Neural progenitor cell (in vitro differentiated cells): ENCODE measurements at regions not wholly inside any gene's neighbourhood (a gene's known extent, or its start where the extent isn't known, plus 50 kb on each side); places are given as distances from the start of the nearest gene placed in this dataset.
"Not testable (repeated sequence)": the region's sequence is repeated elsewhere in the genome, so short reads cannot be mapped to it uniquely, and the experiment has no call there.

Experiments used
- DNase-seq: peaks from one replicate; pipeline ENCODE4 v3.0.0-alpha.2; 2016; ENCODE audit warnings: low spot score
- H2AFZ ChIP-seq: fragments of 200-600 bp; sonication (generic); replicated peaks from 2 replicates; pipeline ENCODE4 v1.6.1; 2016; ENCODE audit warnings: antibody characterized with exemption
- H3F3A ChIP-seq: fragments of 200-600 bp; sonication (generic); 2 replicates; pipeline ENCODE4 v1.6.1; 2016; ENCODE audit warnings: antibody characterized with exemption, low read depth
- H3K27ac ChIP-seq: fragments of 200-600 bp; sonication (generic); 2 replicates; pipeline ENCODE4 v1.5.1; 2016; ENCODE audit warnings: mild to moderate bottlenecking
- H3K27me3 ChIP-seq: fragments of 200-600 bp; sonication (generic); 2 replicates; pipeline ENCODE4 v1.6.1; 2016; ENCODE audit warnings: mild to moderate bottlenecking, moderate library complexity
- H3K36me3 ChIP-seq: fragments of 200-600 bp; sonication (generic); 2 replicates; pipeline ENCODE4 v1.5.1; 2016
- H3K4me1 ChIP-seq: fragments of 200-600 bp; sonication (generic); 2 replicates; pipeline ENCODE4 v1.6.1; 2016; ENCODE audit warnings: mixed run types
- H3K4me2 ChIP-seq: fragments of 200-600 bp; sonication (generic); 2 replicates; pipeline ENCODE4 v1.6.1; 2016
- H3K4me3 ChIP-seq: fragments of 200-600 bp; sonication (generic); 2 replicates; pipeline ENCODE4 v1.5.1; 2016
- H3K79me2 ChIP-seq: fragments of 200-600 bp; sonication (generic); 2 replicates; pipeline ENCODE4 v1.6.1; 2016; ENCODE audit warnings: low read depth
- H3K9ac ChIP-seq: fragments of 200-600 bp; sonication (generic); 2 replicates; pipeline ENCODE4 v1.6.1; 2016
- H3K9me3 ChIP-seq: fragments of 200-600 bp; sonication (generic); 2 replicates; pipeline ENCODE4 v1.5.1; 2016; ENCODE audit warnings: low read depth
- H4K20me1 ChIP-seq: fragments of 200-600 bp; sonication (generic); 2 replicates; pipeline ENCODE4 v1.6.1; 2016; ENCODE audit warnings: low read depth
- H3K27ac Mint-ChIP-seq: 3 replicates; pipeline ENCODE4 v1.8.0; 2021; ENCODE audit warnings: mixed read lengths
- H3K27me3 Mint-ChIP-seq: 2 replicates; pipeline ENCODE4 v1.8.0; 2022; ENCODE audit warnings: low read depth, mild to moderate bottlenecking, inconsistent platforms, moderate library complexity, mixed read lengths; ENCODE audit not compliant: insufficient read depth
- H3K36me3 Mint-ChIP-seq: 3 replicates; pipeline ENCODE4 v1.8.0; 2021; ENCODE audit warnings: mixed read lengths
- H3K4me1 Mint-ChIP-seq: 3 replicates; pipeline ENCODE4 v1.8.0; 2021; ENCODE audit warnings: mixed read lengths
- H3K4me3 Mint-ChIP-seq: 3 replicates; pipeline ENCODE4 v1.8.0; 2021; ENCODE audit warnings: mild to moderate bottlenecking, moderate library complexity, mixed read lengths
- H3K9me3 Mint-ChIP-seq: 3 replicates; pipeline ENCODE4 v1.8.0; 2020; ENCODE audit warnings: mixed read lengths
- EZH2 ChIP-seq: fragments of 200-600 bp; sonication (generic); IDR thresholded peaks from 2 replicates; pipeline ENCODE4 v1.6.1; 2017; ENCODE audit warnings: antibody characterized with exemption, mild to moderate bottlenecking, moderate library complexity
- EZH2phosphoT487 ChIP-seq: fragments of 200-600 bp; sonication (generic); IDR thresholded peaks from 2 replicates; pipeline ENCODE4 v1.6.1; 2017; ENCODE audit warnings: antibody characterized with exemption
- TF ChIP-seq, protein P1 (sequence below): fragments of 200-600 bp; sonication (generic); IDR thresholded peaks from 2 replicates; pipeline ENCODE4 v1.5.1; 2017; ENCODE audit warnings: antibody characterized with exemption, mild to moderate bottlenecking

DNA sequence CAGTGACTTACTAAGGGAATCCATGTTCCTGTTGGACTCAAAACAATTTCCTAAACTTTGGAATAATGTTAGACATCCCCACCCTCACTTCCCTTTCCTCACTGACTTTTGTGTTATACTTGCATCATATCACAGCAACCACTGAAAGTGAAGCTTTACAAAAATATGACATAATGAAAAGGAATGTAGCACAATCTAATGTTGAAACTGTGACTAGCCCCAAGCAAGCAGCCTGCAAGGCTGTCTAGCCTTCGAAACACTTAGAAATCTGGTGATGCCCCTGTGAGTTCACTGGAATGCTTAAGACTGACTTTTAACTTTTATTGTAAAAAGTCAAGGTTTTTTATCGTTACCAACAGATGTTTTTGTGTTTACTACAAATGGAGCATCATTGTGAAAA is 203.7 kb upstream of the ZNF385D start:
- Mint-ChIP-seq H3K4me3 (no peak overlapping the region), H3K27ac (no peak overlapping the region), H3K27me3 (no peaks in the 10 kb centered on the region), H3K36me3 (no peaks in the 10 kb centered on the region), H3K4me1 (no peaks in the 10 kb centered on the region), H3K9me3 (peaks cover 15% of the 10 kb centered on the region)
- TF ChIP-seq EZH2 (no peak), EZH2phosphoT487 (no peak)
- TF ChIP-seq, protein P1, sequence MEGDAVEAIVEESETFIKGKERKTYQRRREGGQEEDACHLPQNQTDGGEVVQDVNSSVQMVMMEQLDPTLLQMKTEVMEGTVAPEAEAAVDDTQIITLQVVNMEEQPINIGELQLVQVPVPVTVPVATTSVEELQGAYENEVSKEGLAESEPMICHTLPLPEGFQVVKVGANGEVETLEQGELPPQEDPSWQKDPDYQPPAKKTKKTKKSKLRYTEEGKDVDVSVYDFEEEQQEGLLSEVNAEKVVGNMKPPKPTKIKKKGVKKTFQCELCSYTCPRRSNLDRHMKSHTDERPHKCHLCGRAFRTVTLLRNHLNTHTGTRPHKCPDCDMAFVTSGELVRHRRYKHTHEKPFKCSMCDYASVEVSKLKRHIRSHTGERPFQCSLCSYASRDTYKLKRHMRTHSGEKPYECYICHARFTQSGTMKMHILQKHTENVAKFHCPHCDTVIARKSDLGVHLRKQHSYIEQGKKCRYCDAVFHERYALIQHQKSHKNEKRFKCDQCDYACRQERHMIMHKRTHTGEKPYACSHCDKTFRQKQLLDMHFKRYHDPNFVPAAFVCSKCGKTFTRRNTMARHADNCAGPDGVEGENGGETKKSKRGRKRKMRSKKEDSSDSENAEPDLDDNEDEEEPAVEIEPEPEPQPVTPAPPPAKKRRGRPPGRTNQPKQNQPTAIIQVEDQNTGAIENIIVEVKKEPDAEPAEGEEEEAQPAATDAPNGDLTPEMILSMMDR: no peak
- Histone ChIP-seq H3K27ac (no peak overlapping the region), H3K4me1 (peaks cover 15% of the 10 kb centered on the region), H4K20me1 (no peaks in the 10 kb centered on the region), H3K9me3 (no peaks in the 10 kb centered on the region), H3K36me3 (no peaks in the 10 kb centered on the region), H3K27me3 (no peaks in the 10 kb centered on the region), H3K9ac (no peak overlapping the region), H3K4me3 (no peak overlapping the region), H3F3A (no peaks in the 10 kb centered on the region), H2AFZ (peak overlapping the region; percentile 52), H3K79me2 (no peaks in the 10 kb centered on the region), H3K4me2 (no peak overlapping the region)
- DNase-seq: no peak

- Histone ChIP-seq H4K20me1 (no peaks in the 10 kb centered on the region), H3K27ac (no peak overlapping the region), H3K9me3 (no peaks in the 10 kb centered on the region), H3K9ac (no peak overlapping the region), H3F3A (no peaks in the 10 kb centered on the region), H3K79me2 (no peaks in the 10 kb centered on the region), H3K4me3 (no peak overlapping the region), H3K4me1 (peaks cover 15% of the 10 kb centered on the region), H2AFZ (peak overlapping the region; percentile 52), H3K27me3 (no peaks in the 10 kb centered on the region), H3K4me2 (no peak overlapping the region), H3K36me3 (no peaks in the 10 kb centered on the region)
- H3K4me3 Mint-ChIP-seq: no peak overlapping the region
- H3K4me1 Mint-ChIP-seq: no peaks in the 10 kb centered on the region
- peaks cover 11% of the 10 kb centered on the region for H3K9me3 Mint-ChIP-seq
- no peaks in the 10 kb centered on the region for H3K36me3 Mint-ChIP-seq
- TF ChIP-seq EZH2: no peak
- TF ChIP-seq, protein P1: no peak
- TF ChIP-seq EZH2phosphoT487: no peak
- no peak overlapping the region for H3K27ac Mint-ChIP-seq
- DNase-seq: no peak
- no peaks in the 10 kb centered on the region for H3K27me3 Mint-ChIP-seq
These were observed 204.4 kb upstream of the ZNF385D start for GRCh38 chr3:21955406-21955805.

- Mint-ChIP-seq H3K36me3 (no peaks in the 10 kb centered on the region), H3K4me1 (no peaks in the 10 kb centered on the region)
- TF ChIP-seq EZH2 (no peak), EZH2phosphoT487 (no peak)
- TF ChIP-seq, protein P1: no peak
These were observed 209.0 kb upstream of the ZNF385D start for GRCh38 chr3:21960033-21960432.

DNA sequence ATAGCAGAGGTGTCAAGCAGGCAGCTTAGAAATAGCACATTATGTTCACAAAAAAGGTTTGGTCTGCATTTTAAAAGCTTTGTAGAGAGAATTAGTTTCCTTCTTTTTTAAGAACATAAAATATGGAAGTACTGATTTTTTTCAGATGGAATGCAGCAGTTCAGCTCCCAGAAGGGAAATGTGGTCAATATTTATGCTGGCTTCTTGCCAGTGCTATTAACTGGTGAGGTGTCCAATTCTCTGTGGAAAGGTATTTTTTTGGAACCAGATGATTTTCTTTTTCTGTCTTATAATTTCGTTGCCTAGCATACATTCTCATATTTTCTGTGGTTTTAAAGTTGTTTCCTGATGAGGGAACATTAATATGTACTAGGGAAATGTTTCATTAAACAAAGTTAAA is 211.4 kb upstream of the ZNF385D start:
- Mint-ChIP-seq H3K27me3 (no peaks in the 10 kb centered on the region), H3K36me3 (no peaks in the 10 kb centered on the region)
- TF ChIP-seq EZH2 (no peak), EZH2phosphoT487 (no peak)
- TF ChIP-seq, protein P1: no peak

More at GRCh38 chr3:21960033-21960432, 209.0 kb upstream of the ZNF385D start:
- Histone ChIP-seq H3F3A (no peaks in the 10 kb centered on the region), H3K4me3 (no peak overlapping the region), H3K4me2 (no peak overlapping the region), H3K27me3 (no peaks in the 10 kb centered on the region), H3K27ac (no peak overlapping the region), H3K9me3 (no peaks in the 10 kb centered on the region), H3K36me3 (no peaks in the 10 kb centered on the region), H3K79me2 (no peaks in the 10 kb centered on the region), H3K9ac (no peak overlapping the region), H2AFZ (no peak overlapping the region), H3K4me1 (no peaks in the 10 kb centered on the region), H4K20me1 (no peaks in the 10 kb centered on the region)
- Mint-ChIP-seq H3K9me3 (no peaks in the 10 kb centered on the region), H3K27ac (no peak overlapping the region), H3K4me3 (no peak overlapping the region), H3K27me3 (no peaks in the 10 kb centered on the region)
- no peak for DNase-seq

GRCh38 chr3:21966457-21966856 is 215.4 kb upstream of the ZNF385D start:
- not testable (repeated sequence) for H3K4me3 Mint-ChIP-seq, H3K4me1 Mint-ChIP-seq

More for the DNA sequence above, 211.4 kb upstream of the ZNF385D start:
- Histone ChIP-seq H3K27ac (no peak overlapping the region), H3K79me2 (no peaks in the 10 kb centered on the region), H3K4me2 (no peak overlapping the region), H2AFZ (no peak overlapping the region), H3K36me3 (no peaks in the 10 kb centered on the region), H3K9ac (no peak overlapping the region), H3F3A (no peaks in the 10 kb centered on the region), H3K27me3 (no peaks in the 10 kb centered on the region), H3K4me1 (no peaks in the 10 kb centered on the region), H3K9me3 (no peaks in the 10 kb centered on the region), H3K4me3 (no peak overlapping the region), H4K20me1 (no peaks in the 10 kb centered on the region)
- no peak for DNase-seq
- H3K4me3 Mint-ChIP-seq: no peak overlapping the region
- H3K9me3 Mint-ChIP-seq: no peaks in the 10 kb centered on the region
- H3K4me1 Mint-ChIP-seq: no peaks in the 10 kb centered on the region
- no peak overlapping the region for H3K27ac Mint-ChIP-seq

More at GRCh38 chr3:21966457-21966856, 215.4 kb upstream of the ZNF385D start:
- not testable (repeated sequence) for H3K9me3 ChIP-seq, H3K9me3 Mint-ChIP-seq, H3K36me3 Mint-ChIP-seq, DNase-seq, H3K4me1 ChIP-seq, H3K27ac ChIP-seq, H3K4me3 ChIP-seq, H3K9ac ChIP-seq, H3K27ac Mint-ChIP-seq, H3K36me3 ChIP-seq, H3K27me3 Mint-ChIP-seq, H3K4me2 ChIP-seq, H4K20me1 ChIP-seq, H3K27me3 ChIP-seq, H3F3A ChIP-seq, H3K79me2 ChIP-seq
- H2AFZ ChIP-seq: peak overlapping the region; percentile 40
